IMR-90 (cell line): ENCODE measurements at regions not wholly inside any gene's neighbourhood (a gene's known extent, or its start where the extent isn't known, plus 50 kb on each side); places are given as distances from the start of the nearest gene placed in this dataset.

Source experiments
- BHLHE40 ChIP-seq: fragments of 150-350 bp; IDR thresholded peaks from 2 replicates; pipeline ENCODE4 v1.6.1; 2016; ENCODE audit warnings: mild to moderate bottlenecking, low read depth, low read length
- CTCF ChIP-seq: conservative IDR thresholded peaks from 2 replicates; pipeline ENCODE4 v1.5.1; 2012; ENCODE audit warnings: mild to moderate bottlenecking, low read depth, low read length, improper control_type of control experiment
- ELK1 ChIP-seq: fragments of 150-350 bp; IDR thresholded peaks from 2 replicates; pipeline ENCODE4 v1.6.1; 2016; ENCODE audit warnings: low read depth, mild to moderate bottlenecking, low read length, moderate library complexity, borderline replicate concordance
- MXI1 ChIP-seq: IDR thresholded peaks from 2 replicates; pipeline ENCODE4 v1.6.1; 2012; ENCODE audit warnings: low read depth, mild to moderate bottlenecking, low read length, moderate library complexity, borderline replicate concordance
- POLR2A ChIP-seq: IDR thresholded peaks from 2 replicates; pipeline ENCODE4 v1.6.1; 2012; ENCODE audit warnings: mild to moderate bottlenecking, low read depth, low read length
- SMC3 ChIP-seq: fragments of 150-350 bp; IDR thresholded peaks from 2 replicates; pipeline ENCODE4 v1.6.1; 2016; ENCODE audit warnings: low read depth, mild to moderate bottlenecking, antibody characterized with exemption, low read length, moderate library complexity
- USF2 ChIP-seq: fragments of 150-350 bp; IDR thresholded peaks from 2 replicates; pipeline ENCODE4 v1.6.1; 2017; ENCODE audit warnings: mild to moderate bottlenecking, antibody characterized with exemption, low read length, low read depth

GRCh38 chr6:74166849-74167248 lies 470.8 kb downstream of the CD109 start:
- TF ChIP-seq CTCF (no peak), MXI1 (no peak), USF2 (no peak), POLR2A (no peak), ELK1 (no peak), BHLHE40 (no peak), SMC3 (no peak)
